ENCODE measurements at regions not wholly inside any gene's neighbourhood (a gene's known extent, or its start where the extent isn't known, plus 50 kb on each side); places are given as distances from the start of the nearest gene placed in this dataset.

DNA sequence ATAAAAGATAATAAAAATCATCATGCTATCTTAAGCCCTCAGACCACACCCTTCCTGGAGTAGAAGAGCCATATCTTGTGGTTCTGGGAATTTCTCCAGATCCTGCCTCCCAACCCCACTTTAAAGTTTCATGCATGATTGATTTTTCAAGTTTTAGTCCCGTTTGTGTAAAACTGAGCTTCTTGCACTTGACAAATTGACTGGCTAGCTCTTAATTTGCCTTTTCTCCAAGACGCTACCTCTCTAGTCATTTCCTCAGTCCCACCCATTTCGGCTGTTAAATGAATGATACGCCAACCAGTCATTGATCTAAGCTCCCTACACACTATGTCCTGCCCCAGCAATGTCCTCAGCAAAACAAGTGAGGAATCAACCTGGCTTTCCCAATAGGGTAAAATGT is 71.8 kb upstream of the TEAD1 start:
- POLR2A ChIA-PET: no interaction called here
- no peak overlapping the region for H3K27ac Mint-ChIP-seq
- Histone ChIP-seq H3K27ac (ENCODE audit: low read length in 2 of 2) (no peak overlapping the region), H3K36me3 (replicated peaks in 1 of 2; ENCODE audit: control extremely low read depth in 1 of 2, control insufficient read depth in 1 of 2, extremely low read depth in 1 of 2, insufficient read depth in 2 of 2, low read length in 1 of 2) (no peaks in the 10 kb centered on the region), H3K4me2 (replicated peaks; ENCODE audit: low read depth, low read length, poor library complexity, severe bottlenecking) (no peak overlapping the region), H3K4me1 (ENCODE audit: control insufficient read depth in 2 of 2, insufficient read depth in 2 of 2, low read length in 2 of 2) (no peaks in the 10 kb centered on the region), H3K9ac (ENCODE audit: low read length) (no peak overlapping the region), H3K79me2 (ENCODE audit: control insufficient read depth, insufficient read depth, low read length) (no peaks in the 10 kb centered on the region), H3K27me3 (replicated peaks in 1 of 4; ENCODE audit: control extremely low read depth in 1 of 4, control insufficient read depth in 3 of 4, insufficient read depth in 4 of 4, low read length in 3 of 4) (peaks cover 0 to 4% (median 0%) of the 10 kb centered on the region in 4 experiments), H4K20me1 (ENCODE audit: control insufficient read depth, insufficient read depth, low read length, poor library complexity, severe bottlenecking) (no peaks in the 10 kb centered on the region), H3K4me3 (ENCODE audit: control extremely low read depth in 1 of 5, extremely low read depth in 1 of 5, insufficient read depth in 1 of 5, low read depth in 2 of 5, low read length in 4 of 5) (no peak overlapping the region), H2AFZ (ENCODE audit: insufficient read depth, low read depth, low read length, poor library complexity, severe bottlenecking) (no peak overlapping the region), H3K9me3 (ENCODE audit: control extremely low read depth in 1 of 3, control insufficient read depth in 2 of 3, insufficient read depth in 1 of 3, low read length in 2 of 3) (no peaks in the 10 kb centered on the region)
- CTCF ChIA-PET: no interaction called here
- no peaks in the 10 kb centered on the region for H3K9me3 Mint-ChIP-seq (ENCODE audit: insufficient read depth)
- ATAC-seq (ENCODE audit: low read depth) (no peak), DNase-seq (no peak)
- no peak overlapping the region for H3K4me3 Mint-ChIP-seq
- 90% methylated on average over 2 of the region's 4 CpGs for whole genome bisulfite sequencing (ENCODE audit: insufficient coverage)
- intact Hi-C loops (cut with micrococcal nuclease): no loop called here
- TF ChIP-seq, protein P1, sequence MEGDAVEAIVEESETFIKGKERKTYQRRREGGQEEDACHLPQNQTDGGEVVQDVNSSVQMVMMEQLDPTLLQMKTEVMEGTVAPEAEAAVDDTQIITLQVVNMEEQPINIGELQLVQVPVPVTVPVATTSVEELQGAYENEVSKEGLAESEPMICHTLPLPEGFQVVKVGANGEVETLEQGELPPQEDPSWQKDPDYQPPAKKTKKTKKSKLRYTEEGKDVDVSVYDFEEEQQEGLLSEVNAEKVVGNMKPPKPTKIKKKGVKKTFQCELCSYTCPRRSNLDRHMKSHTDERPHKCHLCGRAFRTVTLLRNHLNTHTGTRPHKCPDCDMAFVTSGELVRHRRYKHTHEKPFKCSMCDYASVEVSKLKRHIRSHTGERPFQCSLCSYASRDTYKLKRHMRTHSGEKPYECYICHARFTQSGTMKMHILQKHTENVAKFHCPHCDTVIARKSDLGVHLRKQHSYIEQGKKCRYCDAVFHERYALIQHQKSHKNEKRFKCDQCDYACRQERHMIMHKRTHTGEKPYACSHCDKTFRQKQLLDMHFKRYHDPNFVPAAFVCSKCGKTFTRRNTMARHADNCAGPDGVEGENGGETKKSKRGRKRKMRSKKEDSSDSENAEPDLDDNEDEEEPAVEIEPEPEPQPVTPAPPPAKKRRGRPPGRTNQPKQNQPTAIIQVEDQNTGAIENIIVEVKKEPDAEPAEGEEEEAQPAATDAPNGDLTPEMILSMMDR (IDR thresholded peaks at IDR 0.05): no peak
- TF ChIP-seq EZH2 (IDR thresholded peaks at IDR 0.05; ENCODE audit: borderline replicate concordance, insufficient read depth, low read depth, low read length, poor library complexity, severe bottlenecking): no peak
- peaks cover 10% of the 10 kb centered on the region for H3K27me3 Mint-ChIP-seq
- no peaks in the 10 kb centered on the region for H3K4me1 Mint-ChIP-seq

DNA sequence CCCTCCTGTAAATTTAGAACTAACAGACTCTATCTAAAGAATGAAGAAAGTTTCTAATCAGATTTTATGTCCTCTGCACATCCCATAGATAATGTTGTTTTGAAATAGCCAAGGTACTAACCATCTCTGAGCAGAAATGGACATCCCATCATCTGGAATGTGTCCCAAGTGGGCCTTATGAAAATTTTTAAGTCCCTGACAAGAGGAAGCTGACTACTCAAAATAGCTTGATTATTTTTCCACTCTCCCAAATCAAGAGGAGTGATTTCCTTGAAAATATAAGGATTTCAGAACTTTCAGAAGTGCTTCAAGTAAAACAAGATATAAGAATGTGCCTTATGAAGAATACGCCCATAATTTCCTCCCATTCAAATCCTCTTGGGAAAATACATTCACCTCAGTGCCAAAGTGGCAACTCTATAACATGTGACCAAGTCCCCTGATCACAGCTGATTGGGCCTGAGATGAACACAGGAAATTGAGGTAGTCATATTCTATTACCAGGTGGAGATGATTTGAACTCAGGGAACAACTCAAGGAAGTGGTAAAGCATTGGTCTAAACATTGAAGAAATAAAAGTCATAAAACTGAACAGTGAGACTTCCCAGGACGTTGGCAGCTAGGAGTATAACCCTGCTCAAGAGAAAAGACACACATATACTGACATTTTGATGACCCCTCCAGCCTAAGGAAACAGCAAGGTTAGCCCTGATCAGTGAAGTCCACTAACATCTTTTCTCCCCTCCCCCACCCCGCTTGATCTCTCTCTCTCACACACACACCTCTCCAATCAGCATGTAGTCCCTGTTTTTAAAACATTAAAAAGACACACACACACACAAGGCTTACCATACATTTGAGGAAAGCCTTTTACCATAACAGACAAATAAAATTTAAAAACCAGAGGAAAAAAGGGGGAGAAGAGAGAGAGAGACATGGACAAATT is 70.8 kb upstream of the TEAD1 start:
- 50% methylated on average over 1 of the region's 3 CpGs for WGBS (ENCODE audit: insufficient coverage)
- intact Hi-C loops (cut with micrococcal nuclease): no loop called here
- Mint-ChIP-seq H3K4me1 (no peaks in the 10 kb centered on the region), H3K4me3 (no peak overlapping the region), H3K27ac (no peak overlapping the region), H3K9me3 (ENCODE audit: insufficient read depth) (no peaks in the 10 kb centered on the region), H3K27me3 (peaks cover 10% of the 10 kb centered on the region)
- no peak overlapping the region for H3K4me3 ChIP-seq (ENCODE audit: control extremely low read depth in 1 of 5, extremely low read depth in 1 of 5, insufficient read depth in 1 of 5, low read depth in 2 of 5, low read length in 4 of 5)
- ChIA-PET CTCF (no interaction called here), POLR2A (no interaction called here)
- TF ChIP-seq EZH2 (IDR thresholded peaks at IDR 0.05; ENCODE audit: borderline replicate concordance, insufficient read depth, low read depth, low read length, poor library complexity, severe bottlenecking): no peak
- TF ChIP-seq, protein P1 (IDR thresholded peaks at IDR 0.05): no peak
- ATAC-seq (ENCODE audit: low read depth) (no peak), DNase-seq (no peak)
- no peak overlapping the region for H3K27ac ChIP-seq (ENCODE audit: low read length in 2 of 2)
- H3K9ac ChIP-seq (ENCODE audit: low read length): no peak overlapping the region
- H3K27me3 ChIP-seq (replicated peaks in 1 of 4; ENCODE audit: control extremely low read depth in 1 of 4, control insufficient read depth in 3 of 4, insufficient read depth in 4 of 4, low read length in 3 of 4): peaks cover 0 to 4% (median 0%) of the 10 kb centered on the region in 4 experiments
- no peaks in the 10 kb centered on the region for H3K4me1 ChIP-seq (ENCODE audit: control insufficient read depth in 2 of 2, insufficient read depth in 2 of 2, low read length in 2 of 2)
- no peak overlapping the region for H2AFZ ChIP-seq (ENCODE audit: insufficient read depth, low read depth, low read length, poor library complexity, severe bottlenecking)
- no peaks in the 10 kb centered on the region for H3K79me2 ChIP-seq (ENCODE audit: control insufficient read depth, insufficient read depth, low read length)
- no peaks in the 10 kb centered on the region for H3K9me3 ChIP-seq (ENCODE audit: control extremely low read depth in 1 of 3, control insufficient read depth in 2 of 3, insufficient read depth in 1 of 3, low read length in 2 of 3)
- no peaks in the 10 kb centered on the region for H3K36me3 ChIP-seq (replicated peaks in 1 of 2; ENCODE audit: control extremely low read depth in 1 of 2, control insufficient read depth in 1 of 2, extremely low read depth in 1 of 2, insufficient read depth in 2 of 2, low read length in 1 of 2)
- no peaks in the 10 kb centered on the region for H4K20me1 ChIP-seq (ENCODE audit: control insufficient read depth, insufficient read depth, low read length, poor library complexity, severe bottlenecking)
- H3K4me2 ChIP-seq (replicated peaks; ENCODE audit: low read depth, low read length, poor library complexity, severe bottlenecking): no peak overlapping the region

Data from B cell (primary cell).